Activated T-cell treated with anti-CD3 and anti-CD28 coated beads for 48 hours (primary cell): ENCODE measurements at regions not wholly inside any gene's neighbourhood (a gene's known extent, or its start where the extent isn't known, plus 50 kb on each side); places are given as distances from the start of the nearest gene placed in this dataset.
"Not testable (repeated sequence)": the region's sequence is repeated elsewhere in the genome, so short reads cannot be mapped to it uniquely, and the experiment has no call there.

Experiments
- DNase-seq: peaks from one replicate; pipeline ENCODE4 v3.0.0-alpha.2; 2020; ENCODE audit warnings: low read depth

DNA sequence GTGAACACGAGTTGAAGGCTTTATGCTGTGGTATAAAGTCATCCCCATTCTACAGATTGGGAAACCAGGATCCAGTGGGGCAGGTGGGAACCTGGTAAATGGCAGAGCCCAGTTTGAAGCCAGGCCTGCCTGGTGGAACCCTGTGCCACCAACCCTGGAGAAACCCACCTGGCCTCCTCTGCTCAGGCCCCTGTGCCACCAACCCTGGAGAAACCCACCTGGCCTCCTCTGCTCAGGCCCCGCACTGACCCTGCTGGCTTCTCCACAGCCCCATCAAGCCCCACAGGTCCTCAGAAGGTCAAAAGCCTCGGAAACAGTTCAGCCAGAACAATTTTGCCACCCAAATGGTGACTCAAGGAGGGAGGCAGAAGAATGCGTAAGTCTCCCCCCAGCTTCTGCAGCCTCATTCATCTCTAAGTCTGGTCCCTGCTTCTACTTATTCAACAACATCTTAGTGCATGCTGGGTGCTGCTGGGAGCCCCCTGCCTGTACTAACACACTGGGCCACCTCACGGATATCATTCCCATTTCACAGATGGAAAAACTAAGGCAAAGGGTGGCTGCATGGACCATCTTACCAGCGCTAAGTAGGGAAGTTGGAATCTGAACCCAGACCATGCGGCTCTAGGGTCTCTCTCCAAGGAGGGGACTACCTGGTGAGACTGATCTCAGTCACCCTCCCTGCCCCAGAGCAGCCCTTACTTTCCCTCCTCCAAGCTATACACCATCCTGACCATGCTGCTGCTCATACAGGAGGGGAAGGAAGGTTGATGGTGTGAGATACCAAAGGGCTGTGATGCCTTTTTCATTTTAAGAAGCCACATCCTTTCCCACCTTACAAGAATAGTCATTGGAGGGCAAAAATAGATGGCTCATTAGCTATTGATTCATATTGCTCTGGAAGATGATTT, 93.7 kb upstream of the ID2 start:
- no peak for DNase-seq

- no peak for DNase-seq
Observed at GRCh38 chr2:8588831-8589191, 93.0 kb upstream of the ID2 start.

DNA sequence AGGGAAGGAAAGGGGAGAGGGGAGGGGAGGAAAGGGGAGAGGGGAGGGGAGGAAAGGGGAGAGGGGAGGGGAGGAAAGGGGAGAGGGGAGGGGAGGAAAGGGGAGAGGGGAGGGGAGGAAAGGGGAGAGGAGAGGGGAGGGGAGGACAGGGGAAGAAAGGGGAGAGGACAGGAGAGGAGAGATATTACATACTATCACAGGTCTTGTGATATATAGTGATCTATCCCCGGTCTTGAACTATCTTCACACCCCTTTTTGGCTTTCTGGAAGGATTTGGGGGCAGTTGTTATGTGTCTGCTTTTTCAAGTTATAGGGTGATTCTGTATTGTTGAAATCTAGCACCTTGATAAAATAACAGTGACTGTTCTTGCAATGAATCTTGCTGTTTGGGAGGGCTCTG, 92.1 kb upstream of the ID2 start:
- DNase-seq: no peak

- DNase-seq: no peak
Observed at GRCh38 chr2:8590938-8591337, 90.9 kb upstream of the ID2 start.

DNA sequence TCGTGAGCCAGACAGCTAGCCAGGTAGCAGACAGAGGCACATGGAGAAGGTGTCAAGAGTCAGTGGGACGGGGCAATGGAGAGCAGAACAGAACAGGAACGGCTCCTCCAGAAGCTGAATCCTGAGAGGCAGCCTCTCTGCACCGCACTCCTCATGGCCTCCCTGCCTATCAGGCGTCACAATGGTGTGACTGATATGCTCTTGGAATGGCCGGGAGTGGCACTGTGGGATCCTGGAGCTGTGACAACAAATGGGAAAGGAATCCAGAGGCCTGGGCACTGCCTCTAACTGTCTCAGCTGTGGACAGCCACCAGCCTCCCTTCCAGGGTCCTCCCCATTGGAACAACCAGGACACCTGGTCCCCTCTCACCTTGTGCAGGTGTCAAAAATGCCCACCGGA, 89.1 kb upstream of the ID2 start:
- no peak for DNase-seq

DNA sequence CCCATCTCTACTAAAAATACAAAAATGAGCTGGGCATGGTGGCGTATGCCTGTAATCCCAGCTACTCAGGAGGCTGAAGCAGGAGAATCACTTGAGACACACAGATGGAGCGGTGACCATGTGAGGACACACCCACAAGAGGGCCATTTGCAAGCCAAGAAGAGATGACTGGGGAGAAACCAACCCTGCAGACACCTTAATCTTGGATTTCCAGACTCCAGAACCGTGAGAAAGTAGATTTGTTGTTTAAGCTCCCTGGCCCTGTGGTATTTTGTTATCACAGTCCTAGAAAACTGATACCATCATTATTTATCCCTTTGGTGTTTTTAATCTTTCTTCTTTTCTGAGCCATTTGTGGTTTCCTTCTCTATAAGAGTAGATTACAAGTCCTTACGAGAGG, 88.6 kb upstream of the ID2 start:
- DNase-seq: no peak

DNA sequence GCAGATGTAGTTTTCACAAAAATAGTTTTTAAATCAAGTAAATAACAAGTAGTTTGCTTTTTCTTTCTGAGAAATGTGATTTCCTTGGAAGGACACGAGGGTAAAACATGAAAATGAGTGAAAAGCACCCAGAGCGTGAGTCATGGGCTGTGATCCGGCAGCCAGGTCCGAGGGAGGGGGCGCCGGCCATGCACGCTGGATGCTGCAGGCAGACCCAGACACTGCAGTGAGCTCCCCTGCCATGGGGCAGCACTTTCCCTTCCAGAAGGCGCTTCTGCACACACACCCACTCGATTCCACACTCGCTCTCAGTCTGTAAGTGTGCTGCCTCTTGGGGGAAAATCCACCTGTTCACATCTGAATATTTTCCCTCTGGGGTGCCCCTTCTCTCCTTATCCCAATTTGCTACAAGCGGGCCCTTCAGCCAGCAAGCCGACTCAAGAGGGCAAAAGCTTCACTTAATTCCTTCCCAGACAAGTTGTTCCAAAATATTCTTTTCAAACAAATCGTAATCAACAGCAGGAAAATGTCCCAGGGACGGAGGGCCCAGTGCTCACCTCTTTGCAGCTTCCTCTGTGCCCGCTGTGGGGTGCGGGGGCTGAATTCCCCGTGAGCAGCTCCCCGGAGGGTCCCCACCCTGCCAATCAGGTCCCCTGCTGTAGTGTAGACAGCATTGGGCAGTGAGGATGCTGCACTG, 87.0 kb upstream of the ID2 start:
- DNase-seq: no peak

GRCh38 chr2:8595428-8595805, 86.4 kb upstream of the ID2 start:
- no peak for DNase-seq

DNA sequence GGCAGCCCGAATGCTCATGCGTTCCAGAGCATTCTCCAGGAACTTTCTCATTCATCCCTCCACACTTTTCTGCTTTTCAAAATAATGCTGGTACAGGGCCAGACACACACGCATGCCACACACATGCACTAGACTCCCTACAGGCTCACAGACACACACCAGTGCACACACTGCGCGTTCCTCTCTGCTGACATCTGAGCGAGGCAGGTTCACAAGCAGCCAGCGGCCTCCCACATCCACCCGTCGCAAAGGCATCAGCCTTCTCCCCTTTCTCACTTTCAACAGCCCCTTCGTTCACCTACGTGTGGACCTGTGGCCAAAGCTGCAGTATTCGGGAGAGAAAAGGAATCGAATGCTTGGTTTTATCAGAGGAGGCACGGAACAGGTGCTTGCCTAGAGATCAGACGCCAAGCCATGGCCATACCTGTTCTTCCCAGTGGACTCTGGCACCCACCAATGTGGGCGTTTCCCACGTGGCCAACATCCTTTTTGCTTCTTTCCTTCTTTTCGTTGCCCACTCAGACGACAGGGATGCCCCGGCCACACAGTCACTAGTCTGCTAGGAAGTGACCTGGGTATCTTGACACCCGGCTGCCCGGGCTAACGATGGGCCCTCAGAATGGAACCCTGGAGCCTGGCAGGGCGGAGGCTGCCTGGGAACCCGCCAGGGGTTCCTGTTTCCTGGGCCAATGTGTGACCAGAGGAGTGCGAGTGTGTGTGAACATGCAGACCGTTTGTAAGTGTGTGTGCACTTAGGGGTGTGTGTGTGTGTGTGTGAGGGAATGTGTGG, 85.8 kb upstream of the ID2 start:
- DNase-seq: no peak

GRCh38 chr2:8597094-8597493, 84.8 kb upstream of the ID2 start:
- no peak for DNase-seq

- no peak for DNase-seq
Observed at GRCh38 chr2:8597559-8598225, 84.2 kb upstream of the ID2 start.

DNA sequence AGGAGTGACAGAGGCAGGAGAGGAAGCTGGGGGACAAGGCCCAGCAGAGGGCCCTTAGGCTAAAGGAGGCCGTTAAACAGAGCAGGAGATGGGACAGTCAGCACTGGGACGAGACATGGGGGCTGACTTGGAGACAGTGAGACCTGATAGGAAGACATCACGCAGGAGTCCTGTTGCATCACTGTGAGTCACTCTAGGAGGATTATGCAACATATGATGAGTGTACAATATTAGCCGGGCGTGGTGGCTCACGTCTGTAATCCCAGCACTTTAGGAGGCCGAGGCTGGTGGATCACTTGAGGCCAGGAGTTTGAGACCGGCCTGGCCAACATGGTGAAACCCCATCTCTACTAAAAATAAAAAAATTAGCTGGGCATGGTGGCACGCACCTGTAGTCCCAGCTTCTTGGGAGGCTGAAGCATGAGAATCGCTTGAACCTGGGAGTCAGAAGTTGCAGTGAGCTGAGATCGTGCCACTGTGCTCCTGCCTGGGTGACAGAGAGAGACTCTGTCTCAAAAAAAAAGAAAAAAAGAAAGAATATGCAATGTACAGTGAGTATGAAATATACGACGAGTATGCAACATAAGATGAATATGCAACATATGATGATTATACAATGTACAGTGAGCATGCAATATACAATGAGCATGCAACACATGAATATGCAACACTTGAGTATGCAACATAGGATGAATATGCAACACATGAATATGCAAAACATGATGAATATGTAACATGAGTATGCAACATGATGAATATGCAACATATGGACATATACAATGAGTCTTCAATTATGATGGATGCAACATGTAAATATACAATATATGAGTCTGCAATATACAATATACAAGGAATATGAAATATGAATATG, 83.3 kb upstream of the ID2 start:
- no peak for DNase-seq

GRCh38 chr2:8599421-8600242, 82.2 kb upstream of the ID2 start:
- no peak for DNase-seq

DNA sequence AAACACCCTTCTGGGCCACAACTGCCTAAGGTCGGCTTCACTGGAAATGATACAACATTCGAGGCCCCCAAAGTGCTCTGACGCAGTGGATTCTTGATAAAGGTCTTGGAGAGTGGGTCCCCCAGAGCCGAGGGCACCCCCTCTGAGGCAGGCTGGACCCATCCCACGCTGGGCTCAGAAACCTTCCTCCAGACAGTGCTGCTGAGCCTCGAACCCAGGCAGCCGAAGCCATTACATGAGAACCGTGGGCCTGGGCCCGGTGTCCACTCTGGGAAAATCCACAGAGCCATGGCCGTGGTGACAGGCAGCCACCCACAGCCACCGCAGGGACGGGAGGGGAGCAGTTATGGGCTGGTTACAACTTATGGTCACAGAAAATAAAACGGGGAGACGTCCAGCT, 81.4 kb upstream of the ID2 start:
- DNase-seq: no peak

GRCh38 chr2:8602809-8603208, 79.0 kb upstream of the ID2 start:
- DNase-seq: no peak

DNA sequence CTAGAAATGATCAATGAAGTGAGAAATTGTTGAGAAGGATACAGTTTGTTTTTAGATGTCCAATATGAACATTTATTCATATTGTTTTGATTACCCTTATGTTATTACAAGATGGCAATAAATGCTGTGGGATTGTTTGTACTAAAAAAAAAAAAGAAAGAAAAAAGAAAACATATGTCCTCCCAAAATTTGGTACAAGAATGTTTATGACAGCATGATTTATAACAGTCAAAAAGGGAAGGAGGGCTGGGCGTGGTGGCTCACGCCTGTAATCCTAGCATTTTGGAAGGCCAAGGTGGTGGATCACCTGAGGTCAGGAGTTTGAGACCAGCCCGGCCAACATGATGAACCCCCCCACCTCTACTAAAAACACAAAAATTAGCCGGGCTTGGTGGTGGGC, 78.5 kb upstream of the ID2 start:
- DNase-seq: not testable (repeated sequence)

- DNase-seq: no peak
Observed at GRCh38 chr2:8604262-8604661, 77.6 kb upstream of the ID2 start.

DNA sequence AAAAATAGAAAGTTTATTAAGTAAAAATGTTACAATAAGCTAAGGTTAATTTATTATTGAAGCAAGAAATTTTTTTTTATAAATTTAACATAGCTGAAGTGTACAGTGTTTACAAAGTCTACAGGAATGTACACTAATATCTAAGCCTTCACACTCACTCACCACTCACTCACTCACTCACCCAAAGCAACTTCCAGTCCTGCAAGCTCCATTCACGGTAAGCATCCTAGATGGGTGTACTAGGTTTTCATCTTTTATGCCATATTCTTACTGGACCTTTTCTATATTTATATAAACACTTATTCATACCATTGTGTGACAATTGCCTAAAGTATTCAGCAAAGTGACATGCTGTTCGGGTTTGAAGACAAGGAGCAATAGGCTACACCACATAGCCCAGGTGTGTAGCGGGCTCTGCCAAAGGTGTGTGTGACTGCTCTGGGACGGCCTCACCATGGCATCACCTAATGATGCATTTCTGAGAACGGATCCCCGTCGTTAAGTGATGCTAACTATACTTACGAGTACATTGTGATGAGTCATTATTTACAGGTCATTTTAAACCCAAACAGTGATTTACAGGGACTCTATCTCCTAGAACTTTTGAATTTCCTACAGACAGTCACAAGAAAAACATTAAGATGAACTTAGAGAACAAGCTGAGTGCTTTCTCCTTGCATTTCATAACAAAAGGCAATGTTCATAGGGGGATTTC, 76.3 kb upstream of the ID2 start:
- no peak for DNase-seq

GRCh38 chr2:8606226-8606625, 75.6 kb upstream of the ID2 start:
- DNase-seq: no peak
